ENCODE measurements at regions not wholly inside any gene's neighbourhood (a gene's known extent, or its start where the extent isn't known, plus 50 kb on each side); places are given as distances from the start of the nearest gene placed in this dataset.
"Not testable (repeated sequence)": the region's sequence is repeated elsewhere in the genome, so short reads cannot be mapped to it uniquely, and the experiment has no call there.

DNA sequence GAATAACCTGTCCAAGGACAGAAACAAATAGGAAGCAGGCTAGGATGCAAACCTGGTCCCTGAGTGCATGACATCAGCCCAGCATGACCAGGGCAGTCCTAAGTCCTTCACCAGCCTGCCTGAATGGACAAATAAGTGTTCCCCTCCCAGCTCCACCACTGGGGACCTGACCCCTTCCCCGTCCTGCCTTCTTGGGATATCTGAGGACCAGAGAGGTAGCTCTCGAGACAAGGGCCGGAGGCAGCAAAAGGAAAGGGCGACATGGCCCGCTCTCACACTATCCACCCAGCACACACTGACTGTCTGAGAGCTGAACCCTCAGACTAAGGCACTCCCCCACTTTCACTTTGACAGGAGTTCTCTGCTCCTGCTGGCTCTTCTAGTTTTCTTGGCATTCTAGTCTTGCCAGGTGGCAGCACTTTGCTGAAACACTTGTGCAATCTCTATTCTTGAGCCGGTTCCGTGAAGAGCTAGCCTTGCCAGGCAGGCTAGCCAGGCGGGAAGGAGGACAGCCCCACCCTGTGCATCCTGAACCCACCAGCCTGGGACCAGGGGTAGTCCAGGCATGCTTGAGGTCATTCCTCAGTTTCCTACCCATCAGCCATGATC, 251.1 kb upstream of the RAB4A start:
- peak in 1 of 2 experiments; percentile 9 for DNase-seq

DNA sequence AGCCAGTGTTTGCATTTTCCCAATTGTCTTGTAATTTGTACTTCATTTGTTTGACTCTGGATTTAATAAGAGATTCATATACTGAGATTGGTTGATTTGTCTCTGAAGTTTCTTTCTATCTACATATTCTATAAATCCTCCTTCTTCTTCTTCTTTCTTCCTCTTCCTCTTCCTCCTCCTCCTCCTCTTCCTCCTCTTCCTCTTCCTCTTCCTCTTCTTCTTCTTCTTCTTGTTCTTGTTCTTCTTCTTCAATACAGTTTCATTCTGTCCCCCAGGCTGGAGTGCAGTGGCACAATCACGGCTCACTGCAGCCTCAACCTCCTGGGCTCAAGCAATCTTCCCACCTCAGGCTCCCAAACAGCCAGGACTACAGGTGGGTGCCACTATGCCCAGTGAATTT, 249.9 kb upstream of the RAB4A start:
- not testable (repeated sequence) for DNase-seq

DNA sequence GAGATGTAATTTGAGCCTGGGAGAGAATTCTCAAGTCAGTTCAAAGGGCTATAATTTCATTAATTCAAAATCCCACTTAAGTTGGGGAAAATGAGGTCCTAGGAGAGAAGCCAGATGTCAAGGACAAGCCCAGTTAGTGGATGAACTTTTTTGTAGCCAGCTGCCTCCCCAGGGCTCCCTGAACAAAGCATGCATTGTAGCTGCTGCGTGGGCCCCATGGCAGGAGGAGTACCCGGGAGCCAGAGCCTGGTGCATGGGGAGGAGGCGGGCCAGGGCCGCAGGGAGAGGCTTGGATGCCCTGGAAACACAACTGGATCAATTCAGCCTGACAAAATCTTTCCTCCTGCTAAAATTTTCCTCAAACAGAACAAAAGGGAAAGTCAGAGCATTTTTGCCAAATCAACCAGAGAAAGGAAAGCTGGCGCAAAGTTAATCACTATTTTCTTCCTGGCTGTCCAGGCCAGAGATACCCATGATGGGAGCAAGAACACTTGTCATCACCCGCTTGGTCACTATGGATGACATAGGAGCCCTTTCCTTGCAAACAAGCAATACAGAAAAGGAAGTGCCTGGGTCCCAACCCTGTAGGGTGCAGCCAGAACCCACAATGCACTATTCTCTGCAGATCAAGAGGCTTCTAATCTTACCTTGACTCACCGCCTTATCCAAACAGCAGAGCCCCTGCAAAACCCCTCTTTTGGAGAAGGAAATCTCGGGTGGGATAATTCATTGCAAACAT, 248.1 kb upstream of the RAB4A start:
- DNase-seq = peak in 1 of 2 experiments; percentile 5

DNA sequence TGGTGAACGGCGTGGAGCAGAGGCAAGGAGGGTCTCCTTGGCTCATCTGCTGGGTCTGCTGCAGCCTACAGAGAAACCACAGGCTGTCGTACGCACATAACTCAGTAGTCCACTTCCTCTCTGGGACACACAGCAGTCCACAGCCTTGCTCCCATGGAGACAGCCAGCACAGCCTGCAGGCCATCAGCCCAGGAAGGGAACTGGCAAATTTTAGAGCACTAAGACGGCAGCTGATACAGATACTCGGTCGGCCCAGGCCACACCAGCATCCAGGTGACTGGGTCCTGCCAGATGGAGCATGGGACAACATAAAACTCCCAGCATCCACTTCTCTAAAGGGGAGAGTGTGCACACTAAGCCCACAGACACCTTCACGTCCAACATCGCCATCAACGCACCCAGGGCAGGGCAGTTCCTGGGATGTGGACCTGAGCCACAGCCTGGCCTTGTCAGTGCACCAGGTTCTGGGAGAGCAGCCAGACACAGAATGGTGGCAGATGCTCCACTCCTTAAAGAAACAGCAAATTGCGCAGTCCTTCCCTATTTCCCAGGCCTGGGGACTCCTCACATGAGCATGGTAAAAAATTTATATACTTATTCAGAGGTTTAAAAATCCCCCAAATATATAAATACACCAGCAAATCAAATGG, 247.1 kb upstream of the RAB4A start:
- peak in 1 of 2 experiments; percentile 5 for DNase-seq

DNA sequence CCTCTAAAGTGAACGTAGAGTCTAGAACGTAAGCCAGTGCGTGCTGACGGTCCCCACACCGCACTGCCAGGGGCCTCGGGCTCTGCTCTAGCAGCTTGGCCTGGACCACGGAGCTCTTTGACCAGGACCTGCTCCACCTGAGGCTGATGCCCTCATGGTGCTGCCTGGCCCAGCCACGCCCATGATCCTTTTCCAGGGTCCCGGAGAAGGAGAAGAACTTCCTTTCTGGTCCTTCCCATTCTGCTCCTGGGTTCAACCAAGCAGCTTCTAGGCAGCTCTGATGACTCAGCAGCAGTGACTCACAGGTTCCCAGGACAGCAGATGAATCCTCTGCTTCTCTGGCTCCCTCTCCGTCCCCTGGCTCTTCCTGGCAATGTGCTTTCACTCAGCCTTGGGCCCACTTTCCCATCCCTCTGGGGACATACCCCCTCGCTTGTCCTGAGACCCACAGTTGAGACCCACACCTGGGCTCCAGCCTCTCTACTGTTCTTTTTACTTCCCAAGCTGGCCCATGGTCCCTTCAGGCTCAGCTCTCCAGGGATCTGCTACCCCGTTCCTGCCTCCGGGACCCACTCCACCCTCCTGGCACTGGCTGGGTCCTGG, 246.3 kb upstream of the RAB4A start:
- peak in 1 of 2 experiments; percentile 21 for DNase-seq

DNA sequence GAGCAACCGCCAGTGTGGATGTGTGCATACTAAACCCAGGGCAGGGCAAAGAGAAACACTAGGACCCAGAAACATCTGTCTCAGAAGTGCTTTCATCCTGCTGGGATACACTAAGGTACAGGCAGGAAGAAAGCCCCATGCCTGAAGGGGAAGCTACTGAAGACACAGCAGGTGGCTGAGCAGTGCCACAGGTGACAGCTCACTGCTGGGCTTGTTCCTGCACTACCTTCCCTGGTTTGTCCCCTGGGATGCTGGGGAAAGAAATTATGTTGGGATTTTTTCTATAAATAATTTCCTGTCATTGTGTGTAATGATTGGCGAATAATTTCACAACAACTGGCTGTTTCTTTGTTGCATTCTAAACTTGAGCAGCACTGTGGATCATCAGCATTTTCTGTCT, 245.3 kb upstream of the RAB4A start:
- no peak for DNase-seq

DNA sequence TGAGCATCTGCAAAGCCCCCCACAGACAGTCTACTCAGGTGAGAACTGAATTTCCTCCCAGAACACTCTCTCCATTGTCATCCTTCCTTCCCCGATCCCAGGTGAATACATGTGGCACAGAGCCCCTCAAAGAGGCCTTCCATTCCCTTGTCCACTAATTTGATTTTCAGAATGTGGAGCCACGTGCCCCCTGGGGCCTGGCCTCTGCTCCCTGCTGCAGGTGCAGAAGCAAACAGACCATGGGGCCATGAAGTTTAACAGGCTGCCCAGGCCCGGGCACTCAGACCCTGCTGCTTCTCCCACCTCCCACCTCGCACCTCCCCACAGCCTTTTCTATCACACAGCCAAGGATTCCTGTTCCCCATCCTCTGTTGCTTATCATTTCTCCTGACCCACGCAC, 243.8 kb upstream of the RAB4A start:
- no peak for DNase-seq

DNA sequence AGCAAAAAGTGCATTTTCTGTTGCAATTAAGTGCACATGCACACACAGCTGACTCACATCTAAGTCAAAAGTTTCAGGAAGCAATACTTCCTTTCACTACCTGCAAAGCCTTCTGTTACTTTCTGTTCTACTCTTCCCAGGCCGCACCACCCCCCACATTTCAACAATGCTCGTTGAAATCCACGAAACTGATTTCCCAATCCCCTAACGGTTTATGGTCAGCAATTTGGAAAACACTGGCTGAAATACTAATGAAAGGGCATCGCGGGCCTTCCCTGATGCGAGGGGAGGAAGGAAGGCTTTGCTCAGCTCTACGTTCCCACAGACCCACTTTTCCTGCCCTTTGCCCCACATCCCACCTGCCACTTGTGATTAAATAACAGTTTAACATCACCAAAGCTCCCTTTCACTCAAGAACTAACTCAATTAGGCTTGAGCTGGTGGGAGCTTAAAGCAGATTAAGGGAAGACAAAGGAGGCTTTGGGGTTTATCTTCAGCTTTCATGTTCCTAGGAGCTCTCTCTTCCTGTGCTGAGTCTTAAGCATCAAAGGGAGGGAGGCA, 243.2 kb upstream of the RAB4A start:
- DNase-seq = peak; percentile 39 to 48

DNA sequence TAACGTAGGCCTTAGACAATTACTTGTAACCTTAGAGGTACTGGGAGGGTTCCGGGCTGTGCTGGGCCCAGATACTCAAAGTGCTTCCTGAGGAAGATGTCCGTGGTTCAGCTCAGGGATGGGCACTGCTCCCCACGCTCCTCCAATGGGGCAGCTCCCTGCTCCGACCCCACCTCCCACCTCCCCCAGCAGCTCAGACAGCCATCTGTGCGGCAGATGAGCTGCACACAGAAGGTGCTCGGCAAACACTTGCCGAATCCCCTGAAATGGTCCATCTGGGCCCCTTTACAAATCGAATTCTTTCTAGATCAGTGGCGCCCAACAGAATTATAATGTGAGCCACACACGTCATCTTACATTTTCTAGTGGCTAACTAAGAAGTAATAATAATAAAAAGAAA, 242.4 kb upstream of the RAB4A start:
- no peak for DNase-seq

DNA sequence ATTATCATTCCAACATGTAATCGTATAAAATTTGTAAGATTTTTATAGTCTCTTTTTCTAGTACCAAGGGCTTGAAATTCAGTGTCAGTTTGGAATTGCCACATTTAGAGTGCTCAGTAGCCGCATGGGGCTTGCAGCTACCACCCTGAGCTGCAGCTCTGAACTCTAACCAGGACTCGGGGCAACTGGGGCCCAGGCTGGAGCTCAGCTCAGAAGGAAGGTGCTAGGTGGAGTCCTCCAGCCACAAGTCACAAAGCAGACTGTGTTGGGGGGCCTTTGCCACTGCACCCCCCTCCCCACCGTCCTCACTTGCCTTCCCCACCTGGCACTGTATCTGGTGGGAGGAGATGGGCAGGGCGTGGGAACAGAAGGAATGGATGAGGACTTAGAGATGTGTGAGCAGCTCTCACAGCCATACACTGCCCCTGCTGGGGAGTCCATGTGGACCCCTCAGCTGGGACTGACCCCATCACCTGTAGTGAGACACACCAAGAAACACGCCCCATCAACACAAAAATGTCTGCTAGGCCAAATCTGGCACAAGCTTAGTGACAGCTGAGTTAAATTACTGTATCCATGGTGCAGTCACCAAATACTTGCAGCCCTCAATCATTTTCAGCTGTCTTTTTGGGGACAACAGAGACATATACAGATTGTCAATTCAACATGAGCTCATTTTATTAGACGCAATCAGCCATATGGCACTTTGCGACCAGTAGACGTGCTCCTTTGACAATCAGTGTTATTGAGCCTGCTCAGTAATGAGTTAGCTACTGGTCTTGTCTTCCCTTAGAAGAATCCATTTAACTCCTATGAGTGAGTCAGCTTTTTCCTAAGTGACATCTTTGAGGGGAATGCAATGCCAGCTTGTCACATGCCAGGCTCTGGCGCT, 241.7 kb upstream of the RAB4A start:
- no peak for DNase-seq

DNA sequence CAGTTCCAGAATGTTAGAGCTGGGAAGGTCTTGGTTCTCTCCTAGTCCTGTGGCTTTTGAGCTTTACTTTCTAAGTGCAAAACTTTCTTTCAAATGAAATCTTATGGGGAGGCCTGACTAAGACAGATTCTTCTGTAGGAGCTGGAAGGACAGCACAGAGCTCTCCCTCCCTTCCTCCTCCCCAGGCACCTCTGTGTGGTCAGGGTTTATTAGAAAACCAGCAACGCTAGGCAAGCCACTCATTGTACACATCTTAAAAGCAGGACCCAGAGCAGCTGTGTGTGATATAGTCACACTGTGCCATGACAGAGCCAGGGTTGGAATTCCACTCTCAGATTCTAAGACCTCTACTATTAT, 241.1 kb upstream of the RAB4A start:
- no peak for DNase-seq

DNA sequence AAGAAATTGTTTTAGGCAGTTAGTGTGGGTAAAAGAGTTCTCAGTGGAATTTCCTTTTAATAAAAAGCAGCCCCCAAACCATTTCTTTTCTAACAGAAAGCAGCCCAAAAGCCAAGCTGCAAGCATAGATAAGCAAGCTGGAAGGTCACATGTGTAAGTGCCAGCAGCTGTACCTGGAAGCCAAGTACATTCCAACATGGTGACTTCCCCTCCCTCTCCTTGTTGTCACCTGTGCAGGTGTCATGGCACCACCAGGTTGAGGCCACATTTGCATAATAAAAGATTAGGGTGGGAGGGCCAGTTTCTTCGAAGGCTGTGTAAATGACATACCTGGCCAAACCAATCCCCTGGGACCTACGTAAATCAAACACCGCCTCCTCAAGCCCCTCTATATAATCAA, 240.3 kb upstream of the RAB4A start:
- DNase-seq = no peak

DNA sequence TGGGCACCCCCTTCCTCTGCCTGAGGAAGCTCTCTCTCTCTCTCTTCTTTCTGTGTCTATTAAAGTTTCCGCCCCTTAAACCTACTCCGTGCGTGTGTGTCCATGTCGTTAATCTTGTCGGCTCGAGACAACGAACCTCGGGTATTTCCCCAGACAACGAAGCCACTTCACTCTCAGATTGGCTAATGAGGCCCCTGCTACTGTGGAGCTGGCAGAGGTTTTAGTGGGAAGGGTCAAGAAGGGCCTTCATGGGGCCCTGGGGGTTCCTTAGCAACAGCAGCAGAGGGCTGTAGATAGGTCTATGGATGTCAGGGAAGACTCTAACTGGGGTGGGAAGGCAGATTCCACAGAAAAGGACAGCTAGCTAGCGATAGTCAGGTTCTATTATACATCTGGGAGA, 239.8 kb upstream of the RAB4A start:
- DNase-seq = no peak

DNA sequence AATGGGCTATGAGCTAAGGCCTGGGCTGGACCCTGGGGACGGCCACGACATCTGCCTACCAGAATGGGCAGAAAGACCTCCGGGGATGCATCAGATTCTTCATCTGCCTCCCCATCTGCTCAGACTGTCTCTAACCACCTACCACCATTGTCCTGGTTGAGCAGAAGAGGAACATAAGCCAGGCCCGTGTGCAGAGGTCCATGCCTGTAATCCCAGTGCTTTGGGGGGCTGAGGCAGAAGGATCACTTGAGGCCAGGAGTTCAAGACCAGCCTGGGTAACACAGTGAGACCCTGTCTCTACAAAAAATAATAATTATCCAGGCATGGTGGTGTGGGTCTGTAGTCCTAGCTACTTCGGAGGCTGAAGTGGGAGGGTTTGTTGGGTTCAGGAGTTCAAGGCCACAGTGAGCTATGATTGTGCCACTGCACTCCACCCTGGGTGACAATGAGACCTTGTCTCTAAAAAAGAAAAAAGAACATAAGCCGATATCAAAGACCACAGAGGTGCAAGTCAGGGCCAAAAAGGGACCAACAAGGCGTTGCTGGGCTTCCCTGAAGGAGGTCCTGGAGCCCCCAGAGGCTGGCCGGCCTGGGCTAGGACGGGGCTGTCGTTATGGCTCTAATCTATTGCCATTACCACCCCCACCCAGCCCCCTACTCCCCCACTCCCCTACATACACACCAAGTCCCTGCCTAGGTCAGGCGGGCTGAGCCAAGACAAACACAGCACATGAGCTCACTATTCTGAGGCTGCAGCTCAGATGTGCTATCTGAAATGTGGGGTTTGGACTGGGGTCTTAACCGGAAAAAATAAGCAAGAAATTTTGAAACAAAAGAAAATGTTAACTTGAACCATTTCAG, 239.2 kb upstream of the RAB4A start:
- no peak for DNase-seq

DNA sequence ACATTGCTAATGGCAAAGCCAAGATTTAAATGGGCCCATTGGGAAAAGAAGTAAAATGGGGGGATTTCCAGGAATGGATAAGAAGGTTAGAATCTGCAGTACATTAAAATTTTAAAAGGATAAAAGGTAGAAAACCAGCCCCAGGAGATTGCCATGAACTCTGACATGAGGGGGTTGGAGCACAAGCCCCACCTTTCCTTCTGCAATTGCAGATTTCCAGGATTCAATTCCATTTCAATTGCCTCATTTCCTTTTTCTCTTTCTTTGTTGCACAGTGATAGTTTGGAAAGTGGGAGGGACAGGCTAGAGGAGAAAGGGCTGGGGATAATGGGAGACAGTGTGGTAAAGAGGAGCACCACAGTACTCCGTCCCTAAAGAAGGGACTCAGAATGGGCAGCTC, 238.5 kb upstream of the RAB4A start:
- DNase-seq = no peak

DNA sequence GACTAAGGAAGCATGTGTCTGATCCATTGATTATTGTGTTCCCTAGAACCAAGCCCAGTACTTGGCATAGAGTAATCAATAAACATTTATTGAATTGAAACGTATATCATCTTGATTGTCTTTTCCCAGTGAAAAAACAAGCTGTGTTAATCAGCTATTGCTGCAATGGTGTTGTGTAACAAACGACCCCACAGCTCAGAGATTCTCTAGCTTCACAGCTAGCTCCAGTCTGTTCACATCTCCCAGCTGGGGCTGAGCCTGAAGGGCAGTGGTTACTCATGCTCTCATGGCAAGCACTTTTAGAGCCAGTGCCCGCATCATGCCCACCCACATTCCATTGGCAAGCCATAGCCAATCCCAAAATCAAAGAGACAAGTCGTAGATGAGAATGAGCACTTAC, 237.4 kb upstream of the RAB4A start:
- DNase-seq = no peak

DNA sequence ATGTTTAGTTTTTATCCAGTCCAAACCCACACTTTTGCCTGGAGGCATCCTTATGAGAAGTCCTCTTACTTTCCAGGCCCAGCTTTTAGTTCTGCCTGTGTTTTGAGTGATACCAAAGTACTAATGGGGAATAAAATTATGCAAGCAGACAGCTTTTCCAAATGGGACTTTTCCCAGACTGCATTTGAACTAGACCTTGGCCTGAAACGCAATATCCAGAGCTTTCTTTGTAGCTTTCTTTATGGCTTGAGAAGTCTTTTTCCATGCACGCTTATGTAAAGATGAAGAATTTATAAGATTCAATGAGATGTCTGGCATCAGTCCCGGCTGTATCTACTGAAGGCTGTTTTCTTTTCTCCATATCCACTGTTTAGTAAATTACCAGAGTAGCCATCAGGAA, 236.6 kb upstream of the RAB4A start:
- DNase-seq = no peak

DNA sequence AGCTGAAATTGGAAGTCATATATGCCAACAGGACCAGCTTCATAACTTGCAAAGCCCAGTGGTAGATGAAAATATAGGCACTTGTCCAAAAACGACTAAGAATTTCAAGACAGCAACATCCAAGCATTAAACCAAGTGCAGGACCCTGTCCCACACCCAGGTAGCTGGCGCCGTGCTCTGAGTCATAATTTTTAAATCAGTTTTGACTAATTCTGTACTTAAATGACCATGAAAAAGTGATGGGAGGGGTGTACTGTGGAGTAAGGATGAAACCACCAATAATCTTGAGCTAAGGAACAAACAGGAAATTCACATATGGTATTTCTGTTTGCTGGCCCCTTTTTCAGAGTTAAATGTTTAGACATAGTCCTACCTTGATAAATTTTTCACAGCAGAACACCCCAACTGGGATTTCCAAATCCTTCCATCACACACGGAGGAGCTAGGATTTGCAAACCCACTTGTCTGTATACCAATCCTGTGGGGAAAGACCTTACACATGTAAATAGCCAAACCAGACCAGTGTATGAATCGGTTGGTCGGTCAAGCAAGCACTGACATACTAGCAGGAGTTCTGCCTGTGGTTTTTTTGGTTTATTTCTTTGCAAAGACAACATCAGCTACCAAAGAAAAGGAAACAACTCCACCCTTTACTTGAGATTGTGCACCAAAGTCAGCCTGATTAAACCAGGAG, 235.7 kb upstream of the RAB4A start:
- DNase-seq = no peak

DNA sequence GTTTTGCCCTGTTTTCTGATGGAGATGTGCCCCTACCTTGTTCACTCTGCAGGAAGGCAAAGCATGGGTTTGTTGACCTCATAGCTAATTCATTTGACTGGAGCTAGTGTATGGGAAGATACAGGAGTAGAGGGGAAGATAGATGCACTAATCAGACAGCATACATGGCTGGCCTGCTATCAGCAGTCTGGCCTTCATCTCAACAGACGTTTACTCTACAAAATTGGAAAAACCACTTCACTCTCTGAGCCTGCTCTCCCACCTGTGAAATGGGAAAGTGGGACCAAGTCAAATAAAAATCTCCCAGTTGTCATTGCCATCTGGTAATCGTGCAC, 235.2 kb upstream of the RAB4A start:
- no peak for DNase-seq

DNA sequence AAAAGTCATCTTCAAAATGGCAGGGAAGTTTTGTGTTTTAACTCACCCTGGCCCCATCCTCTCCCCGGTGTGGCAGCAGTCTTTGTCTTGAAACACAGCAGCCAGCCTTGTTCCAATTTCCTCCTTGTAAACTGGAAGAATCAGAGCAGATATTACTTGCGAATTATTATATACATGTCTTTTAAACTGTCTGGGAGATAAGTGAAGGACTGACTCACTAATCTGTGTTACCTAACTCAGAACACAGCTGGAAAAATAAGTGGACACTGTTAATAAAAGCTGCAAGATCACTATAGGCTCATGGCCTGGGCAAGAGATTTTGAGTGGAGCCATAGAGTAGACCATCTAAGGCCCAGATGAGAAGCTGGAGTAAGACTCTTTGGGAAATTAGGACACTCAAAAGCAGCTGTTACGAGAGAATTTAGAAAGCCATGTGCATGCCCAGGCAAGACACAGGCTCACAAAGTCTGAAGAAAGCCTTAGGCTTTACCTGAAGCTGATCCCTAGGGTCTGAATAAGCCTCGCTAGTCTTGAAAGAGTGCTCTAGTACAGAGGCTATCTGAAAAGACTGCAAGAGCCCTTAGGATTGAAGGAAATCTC, 233.0 kb upstream of the RAB4A start:
- DNase-seq = no peak

All from activated T-cell treated with anti-CD3 and anti-CD28 coated beads, Interleukin-2, amount 50 U/mL, for 48 hours (primary cell).